GM18858 (cell line): ENCODE measurements at regions not wholly inside any gene's neighbourhood (a gene's known extent, or its start where the extent isn't known, plus 50 kb on each side); places are given as distances from the start of the nearest gene placed in this dataset.
"Not testable (repeated sequence)": the region's sequence is repeated elsewhere in the genome, so short reads cannot be mapped to it uniquely, and the experiment has no call there.

Source experiments
- ATAC-seq: cut with Tn5 transposase; IDR thresholded peaks from one replicate; pipeline ENCODE4 v1.9.1; 2021; ENCODE audit not compliant: unreplicated experiment

DNA sequence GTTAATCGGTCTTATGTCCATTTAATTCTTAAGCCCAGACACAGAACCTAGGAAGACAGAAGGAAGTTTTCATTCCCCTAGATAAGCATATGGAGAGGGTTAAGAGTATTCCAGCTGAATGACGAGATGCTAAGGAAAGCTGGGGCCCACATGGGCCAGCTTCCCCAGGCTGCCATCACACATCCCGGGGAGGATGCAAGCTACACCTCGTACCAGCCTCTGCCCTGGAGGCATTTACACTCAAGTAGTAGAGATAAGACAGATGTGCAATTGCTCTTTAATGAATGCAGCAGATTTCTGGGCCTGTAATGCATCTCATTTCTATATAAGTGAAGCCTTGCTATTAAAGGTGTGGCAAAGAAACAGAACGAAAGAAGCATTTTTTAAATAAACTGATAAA is 144.5 kb downstream of the MEX3B start:
- ATAC-seq, result no peak

DNA sequence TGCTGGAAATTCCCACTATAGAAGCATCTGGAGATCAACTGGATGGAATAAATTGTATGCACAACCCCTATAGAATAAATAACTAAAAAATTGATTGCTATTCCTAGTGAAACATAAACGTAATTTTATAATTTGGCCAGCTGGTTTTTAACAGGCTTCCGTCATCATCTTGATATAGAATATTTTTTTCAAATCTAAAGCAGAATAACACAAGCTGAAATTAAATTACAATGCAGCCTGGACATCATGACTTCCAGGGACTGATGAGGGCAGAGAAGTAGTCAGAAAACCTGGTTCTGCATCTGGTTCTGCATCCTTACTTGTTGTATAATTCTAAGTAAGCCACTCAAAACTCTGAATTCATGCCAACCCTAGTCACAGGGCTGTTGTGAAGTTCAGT is 146.1 kb downstream of the MEX3B start:
- no peak for ATAC-seq

DNA sequence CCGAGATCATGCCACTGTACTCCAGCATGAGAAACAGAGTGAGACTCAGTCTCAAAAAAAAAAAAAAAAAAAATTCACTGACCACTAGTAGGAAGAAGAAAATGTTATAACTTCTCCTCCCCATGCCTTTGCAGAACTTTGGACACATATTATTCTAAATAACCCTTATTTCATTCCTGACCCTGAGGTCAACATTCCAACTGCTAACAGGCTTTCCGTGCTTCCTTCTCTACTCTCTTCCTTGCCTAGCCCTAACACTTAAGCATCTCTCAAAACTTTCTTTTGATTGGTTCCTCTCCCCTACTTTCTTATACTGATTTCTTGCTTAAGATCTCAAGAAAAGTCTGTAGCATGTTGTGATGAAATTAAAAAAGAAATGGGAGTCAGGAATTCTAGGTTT is 146.8 kb downstream of the MEX3B start:
- ATAC-seq, result no peak

DNA sequence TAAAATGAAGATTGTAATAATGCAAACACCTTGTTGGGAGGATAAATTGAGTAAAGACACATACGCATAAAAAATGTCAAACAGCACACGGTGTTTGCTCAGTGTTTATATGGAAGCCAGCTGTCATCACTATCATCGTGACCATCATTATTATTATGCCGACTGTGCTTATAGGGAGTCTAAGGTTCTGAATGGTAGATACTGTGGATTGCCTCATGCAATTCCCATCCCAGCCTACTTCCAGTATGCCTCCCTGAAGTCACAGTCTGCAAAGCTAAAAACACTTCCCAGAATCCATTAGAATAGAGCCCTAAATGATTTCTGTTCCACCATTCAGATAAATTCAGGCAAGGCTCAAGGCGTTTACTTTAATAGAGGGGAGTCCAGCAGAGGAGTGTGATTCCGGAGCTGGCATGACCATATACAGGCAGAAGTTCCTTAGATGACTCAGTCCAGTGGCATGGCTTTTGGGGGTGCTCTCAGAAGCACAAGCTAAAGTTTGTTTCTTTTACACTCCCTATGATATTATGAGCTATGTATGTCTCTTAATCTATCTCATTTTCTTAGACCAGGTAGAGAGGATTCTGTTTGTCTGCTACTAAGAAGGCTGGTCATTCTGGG is 148.7 kb downstream of the MEX3B start:
- no peak for ATAC-seq

DNA sequence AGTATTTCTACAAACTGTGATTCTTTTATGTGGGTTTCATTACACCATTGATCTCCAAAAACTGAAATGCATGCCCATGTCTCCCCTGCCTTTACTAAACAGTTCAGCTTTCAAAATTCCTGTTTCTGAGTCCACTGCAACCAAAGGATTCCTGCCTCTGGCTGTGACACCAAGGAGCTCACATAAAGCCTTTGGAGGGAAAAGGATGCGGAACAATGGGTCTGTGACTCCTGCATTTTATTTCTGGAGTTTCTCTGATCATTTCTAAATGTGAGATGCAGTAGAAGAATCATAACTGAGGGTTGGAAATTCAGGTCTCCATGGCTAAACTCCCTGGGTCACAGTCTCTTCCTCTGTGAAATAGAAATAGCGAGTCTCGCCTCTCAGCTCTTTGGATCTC is 149.5 kb downstream of the MEX3B start:
- ATAC-seq, result no peak

DNA sequence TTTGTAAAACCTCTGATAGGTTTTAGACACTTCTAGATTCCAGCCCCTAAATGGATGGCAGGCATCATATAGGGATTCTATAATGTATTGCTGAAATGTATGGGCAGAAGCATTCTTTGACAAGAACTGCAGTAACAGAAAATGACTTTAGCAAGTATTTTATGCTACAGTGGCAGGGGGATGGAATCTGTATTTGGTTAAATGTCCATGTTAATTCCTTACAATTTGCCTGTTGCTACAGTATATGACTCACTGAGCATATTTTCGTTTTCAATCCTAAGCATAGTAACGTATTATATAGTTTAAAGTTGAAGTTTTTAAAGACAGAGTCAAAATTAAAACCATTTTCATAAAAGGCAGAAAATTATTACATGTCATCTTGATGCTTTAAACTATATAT is 150.1 kb downstream of the MEX3B start:
- no peak for ATAC-seq

DNA sequence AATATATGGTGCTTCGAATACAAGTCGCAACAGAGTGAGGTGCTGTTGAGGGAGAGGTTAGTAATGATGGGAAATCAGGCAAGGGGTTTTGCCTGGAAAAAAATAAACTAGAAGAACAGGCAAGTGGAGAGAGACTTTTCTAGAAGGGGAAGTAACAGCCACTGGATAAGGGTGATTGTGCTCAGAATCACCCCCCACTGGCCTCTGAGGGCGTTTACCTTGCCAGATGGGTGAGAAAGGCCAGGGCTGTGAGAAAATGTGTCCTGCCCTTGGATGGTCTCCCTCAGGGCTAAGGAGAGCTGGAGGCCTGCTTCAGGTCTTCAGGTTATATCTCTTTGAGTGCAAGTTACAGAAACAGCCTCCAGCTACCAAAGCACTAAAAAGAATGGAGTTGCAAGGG is 151.8 kb downstream of the MEX3B start:
- no peak for ATAC-seq

DNA sequence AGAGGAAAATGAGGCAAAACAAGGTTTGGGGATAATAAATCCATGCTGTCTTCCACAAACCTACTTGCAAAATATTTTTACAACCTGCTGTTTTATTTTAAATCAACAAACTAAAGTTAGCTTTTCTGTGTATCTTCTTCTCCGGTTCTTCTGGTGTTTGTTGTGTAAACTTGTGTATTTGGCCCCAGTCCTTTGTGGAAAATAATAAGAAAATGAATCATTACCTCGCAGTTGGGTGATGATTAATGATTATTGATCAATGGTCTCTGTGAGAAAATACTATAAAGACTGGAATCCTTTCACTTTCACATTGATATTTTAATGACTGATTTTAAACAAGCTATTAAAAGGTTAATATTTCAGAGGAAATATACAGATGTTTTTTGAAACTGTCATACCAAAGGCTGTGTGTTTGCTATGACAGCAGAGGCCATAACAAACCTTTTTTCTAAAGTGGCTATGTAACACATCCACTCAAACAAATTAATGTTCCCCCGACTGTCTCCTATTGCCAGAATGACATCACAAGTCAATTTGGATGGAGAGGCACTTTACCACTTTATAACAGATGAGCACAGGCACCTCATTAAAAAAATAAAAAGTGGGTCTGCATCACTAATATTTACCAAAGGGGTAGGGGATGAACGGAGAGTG is 152.5 kb downstream of the MEX3B start:
- ATAC-seq, result no peak

DNA sequence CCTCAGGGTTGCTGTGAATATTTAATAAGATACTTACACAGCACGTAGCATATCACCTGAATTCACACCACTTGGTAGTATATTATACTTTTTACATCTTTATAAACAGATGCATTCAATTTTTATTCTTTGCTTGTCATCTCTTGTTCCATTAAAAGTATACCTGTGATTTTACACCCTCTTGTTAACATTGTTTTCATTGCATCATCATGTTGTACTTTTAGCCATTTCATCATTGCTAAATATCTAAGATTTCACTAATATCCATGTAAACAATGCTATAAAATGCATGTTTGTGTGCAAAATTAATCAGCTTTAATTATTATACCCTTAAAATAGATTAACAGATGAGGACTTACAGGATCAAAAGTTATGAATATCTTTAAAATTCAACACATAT is 155.3 kb downstream of the MEX3B start:
- ATAC-seq, result no peak

DNA sequence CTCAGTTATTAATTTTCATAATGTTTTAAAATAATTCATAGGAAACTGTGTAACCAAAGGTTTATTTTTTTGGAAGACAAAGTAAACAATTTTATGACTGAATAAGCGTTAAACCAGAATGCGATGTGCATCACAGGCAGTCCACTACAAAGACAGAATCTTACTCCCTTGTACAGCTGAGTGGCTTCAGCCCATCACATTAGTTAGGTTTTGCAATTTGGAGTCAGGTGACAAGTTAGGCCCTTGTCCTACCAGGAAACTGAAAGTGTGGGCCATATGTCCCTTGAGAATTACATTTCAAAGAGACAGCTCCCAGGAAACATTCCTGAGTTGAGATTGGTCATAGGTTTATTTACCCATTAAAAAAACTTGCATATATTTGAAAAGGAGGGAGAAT is 156.3 kb downstream of the MEX3B start:
- no peak for ATAC-seq

DNA sequence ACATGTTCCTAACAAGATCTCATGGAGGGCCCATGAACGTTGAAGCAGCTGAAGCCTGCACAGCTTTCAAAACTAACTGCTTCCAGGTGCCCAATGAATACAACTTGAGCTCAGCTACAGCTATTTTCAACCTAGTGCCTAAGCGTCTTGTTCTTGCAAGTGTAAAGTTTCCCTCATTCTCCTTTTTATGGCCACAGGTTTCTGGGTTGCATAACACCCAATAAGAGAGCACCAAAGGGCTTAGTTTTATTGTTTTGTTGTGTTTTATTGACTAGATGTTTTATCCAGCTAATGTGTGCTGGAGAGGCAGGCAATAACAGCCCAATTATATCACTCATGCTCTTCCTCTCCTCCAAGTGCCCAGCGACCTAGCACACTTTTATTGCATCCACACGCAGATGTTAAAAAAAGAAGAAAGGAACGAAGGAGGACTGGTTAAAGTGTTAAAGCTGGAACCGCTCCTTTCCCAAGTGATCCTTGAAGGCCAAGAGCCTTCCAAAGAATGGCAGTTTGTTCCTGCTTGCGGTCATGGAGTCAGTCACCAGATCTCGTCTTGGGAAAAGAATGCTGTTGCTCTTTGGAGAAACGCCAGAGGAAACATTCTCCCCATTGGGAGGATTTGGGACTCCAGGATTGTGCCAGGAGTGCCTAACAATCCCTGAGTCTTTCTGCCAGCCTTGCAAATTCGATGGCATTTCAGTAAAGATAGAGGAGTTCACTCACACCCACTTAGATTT is 156.9 kb downstream of the MEX3B start:
- no peak for ATAC-seq

DNA sequence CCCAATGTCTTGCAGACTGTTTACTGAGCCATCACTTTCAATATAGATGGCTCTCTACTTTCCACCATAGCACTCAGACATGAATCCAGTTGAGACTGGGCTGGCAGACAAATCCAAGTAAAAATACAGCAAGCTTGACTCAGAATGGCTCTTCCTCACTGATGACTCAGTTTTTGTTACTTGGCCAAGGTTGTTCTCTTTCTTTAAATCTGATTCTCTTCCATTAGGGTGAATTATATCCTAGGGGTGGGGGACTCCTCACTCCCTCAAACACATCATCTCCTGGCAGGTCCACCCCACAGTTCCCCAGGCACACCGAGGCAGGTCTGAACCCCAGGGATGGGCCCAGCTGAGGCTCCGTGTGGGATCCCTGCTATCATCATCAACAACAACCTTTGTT is 157.9 kb downstream of the MEX3B start:
- ATAC-seq, result no peak

DNA sequence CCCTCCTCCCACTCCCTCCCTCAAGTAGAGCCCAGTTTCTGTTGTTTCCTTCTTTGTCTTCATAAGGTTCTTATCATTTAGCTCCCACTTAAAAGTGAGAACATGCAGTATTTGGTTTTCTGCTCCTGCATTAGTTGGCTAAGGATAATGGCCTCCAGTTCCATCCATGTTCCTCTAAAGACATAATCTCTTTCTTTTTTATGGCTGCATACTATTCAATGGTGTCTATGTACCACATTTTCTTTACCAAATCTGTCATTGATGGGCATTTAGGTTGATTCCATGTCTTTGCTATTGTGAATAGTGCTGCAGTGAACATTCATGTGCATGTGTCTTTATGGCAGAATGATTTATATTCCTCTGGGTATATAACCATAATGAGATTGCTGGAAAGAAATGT is 158.6 kb downstream of the MEX3B start:
- ATAC-seq, result not testable (repeated sequence)

DNA sequence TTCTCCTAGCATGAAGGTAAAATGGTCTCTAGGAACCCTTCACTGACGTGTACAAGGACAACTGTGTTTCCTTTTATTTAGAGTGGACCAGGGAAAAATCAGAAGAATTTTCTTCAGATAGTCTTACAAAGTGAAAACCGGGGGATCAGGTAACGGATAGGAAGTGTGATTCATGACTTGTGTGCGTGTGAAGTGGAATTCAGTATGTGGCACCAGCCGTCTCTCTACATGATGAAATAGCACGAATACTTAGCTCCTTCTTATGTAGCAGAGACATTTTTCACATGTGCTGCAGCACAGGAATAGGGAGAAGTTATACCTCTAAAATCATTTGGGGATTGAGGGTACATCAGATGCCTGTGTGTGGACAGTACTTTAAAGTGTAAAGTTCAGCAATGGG is 159.2 kb downstream of the MEX3B start:
- ATAC-seq, result no peak

DNA sequence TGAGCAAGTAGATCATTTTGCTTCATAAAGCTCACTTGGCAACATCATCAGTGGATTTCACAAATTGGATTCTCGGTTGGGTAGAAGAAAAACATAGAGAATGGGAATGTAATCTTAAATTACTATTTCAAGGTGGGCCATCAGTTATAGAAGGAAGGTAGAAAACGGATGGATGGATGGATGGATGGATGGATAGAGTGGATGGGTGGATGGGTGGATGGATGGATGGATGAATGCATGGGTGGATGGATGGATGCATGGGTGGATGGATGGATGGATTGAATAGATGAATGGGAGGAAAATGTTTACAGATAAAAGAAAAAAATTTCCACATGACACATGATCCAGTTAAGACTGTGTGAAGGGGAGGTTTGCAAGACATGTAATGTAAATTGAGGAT is 159.7 kb downstream of the MEX3B start:
- no peak for ATAC-seq

DNA sequence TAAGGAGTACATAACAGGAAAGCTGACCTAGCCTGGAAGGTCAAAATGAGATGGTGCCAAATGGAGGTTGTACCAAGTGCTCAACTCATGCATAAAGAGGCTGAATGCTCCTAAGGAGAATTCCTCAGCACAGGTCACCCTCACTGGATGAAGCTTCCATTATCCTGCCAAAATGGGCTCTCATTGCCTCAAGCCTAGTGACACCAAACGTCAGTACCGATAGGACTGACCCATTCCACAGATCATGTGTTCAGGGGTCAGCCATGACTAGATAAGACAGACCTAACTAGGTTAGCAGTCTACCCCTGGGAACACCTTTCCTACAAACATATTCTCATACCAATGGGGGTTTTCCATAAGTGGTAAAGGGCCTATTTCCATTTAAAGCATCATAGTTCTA is 160.7 kb downstream of the MEX3B start:
- ATAC-seq, result no peak

DNA sequence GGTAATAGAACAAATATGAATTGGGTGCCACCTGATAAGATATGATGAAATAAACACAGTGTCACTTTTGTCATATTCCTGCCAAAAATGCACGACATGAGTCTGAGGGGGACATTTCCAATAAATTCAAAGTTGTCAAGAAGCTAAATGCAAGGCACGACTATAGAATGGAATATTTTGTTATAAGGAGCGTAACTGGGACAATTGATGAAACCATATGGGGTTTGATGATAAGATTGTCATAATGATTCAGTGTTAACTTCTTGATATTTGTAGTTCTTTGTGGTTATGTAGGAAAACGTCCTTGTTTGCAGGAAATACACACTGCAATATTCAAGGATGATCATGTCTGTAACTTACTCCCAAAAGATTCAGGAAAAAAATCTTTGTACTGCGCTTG is 163.3 kb downstream of the MEX3B start:
- no peak for ATAC-seq

DNA sequence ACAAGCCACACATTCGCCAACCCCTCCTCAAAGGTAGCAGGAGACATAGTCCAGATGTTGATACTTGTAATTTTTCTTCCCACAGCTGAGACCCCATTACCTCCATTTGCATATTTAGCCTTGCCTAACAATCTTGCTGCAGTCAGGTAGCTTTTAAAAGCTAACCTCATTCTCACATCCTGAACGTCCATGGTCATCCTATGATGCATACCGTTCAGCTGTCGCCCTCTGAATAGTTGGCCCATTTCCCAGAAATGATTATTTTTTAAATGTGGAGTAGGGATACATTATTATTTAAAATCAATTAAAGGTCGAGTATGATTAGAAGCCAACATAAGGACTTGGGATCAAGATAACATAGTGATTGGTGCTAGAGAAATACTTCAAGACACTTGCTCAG is 165.0 kb downstream of the MEX3B start:
- ATAC-seq, result no peak

DNA sequence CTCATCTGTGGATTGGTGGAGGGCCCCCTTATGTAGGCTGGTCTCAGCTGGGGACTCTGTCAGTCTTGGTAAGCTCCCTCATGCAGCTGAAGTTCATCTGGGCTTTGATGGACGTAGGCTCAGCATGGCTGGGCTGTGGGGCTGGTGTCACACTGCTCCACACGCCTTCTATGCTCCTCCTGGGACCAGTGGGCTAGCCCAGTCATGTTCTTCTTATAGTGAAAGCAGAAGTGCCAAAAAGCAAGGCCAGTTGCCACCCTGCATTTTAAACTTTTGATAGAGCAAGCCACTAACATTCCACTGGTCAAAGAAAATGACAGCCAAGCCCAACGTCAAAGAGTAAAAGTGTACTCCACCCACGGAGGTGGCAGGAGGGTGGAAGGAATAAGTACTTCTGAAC is 165.5 kb downstream of the MEX3B start:
- ATAC-seq, result peak; percentile 57

DNA sequence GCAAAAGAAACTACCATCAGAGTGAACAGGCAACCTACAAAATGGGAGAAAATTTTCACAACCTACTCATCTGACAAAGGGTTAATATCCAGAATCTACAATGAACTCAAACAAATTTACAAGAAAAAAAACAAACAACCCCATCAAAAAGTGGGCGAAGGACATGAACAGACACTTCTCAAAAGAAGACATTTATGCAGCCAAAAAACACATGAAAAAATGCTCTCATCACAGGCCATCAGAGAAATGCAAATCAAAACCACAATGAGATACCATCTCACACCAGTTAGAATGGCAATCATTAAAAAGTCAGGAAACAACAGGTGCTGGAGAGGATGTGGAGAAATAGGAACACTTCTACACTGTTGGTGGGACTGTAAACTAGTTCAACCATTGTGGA is 170.1 kb downstream of the MEX3B start:
- not testable (repeated sequence) for ATAC-seq

DNA sequence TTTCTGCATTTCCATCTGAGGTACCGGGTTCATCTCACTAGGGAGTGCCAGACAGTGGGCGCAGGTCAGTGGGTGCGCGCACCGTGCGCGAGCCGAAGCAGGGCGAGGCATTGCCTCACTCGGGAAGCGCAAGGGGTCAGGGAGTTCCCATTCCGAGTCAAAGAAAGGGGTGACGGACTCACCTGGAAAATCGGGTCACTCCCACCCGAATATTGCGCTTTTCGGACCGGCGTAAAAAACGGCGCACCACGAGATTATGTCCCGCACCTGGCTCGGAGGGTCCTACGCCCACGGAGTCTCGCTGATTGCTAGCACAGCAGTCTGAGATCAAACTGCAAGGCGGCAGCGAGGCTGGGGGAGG is 175.1 kb downstream of the MEX3B start:
- ATAC-seq, result not testable (repeated sequence)

DNA sequence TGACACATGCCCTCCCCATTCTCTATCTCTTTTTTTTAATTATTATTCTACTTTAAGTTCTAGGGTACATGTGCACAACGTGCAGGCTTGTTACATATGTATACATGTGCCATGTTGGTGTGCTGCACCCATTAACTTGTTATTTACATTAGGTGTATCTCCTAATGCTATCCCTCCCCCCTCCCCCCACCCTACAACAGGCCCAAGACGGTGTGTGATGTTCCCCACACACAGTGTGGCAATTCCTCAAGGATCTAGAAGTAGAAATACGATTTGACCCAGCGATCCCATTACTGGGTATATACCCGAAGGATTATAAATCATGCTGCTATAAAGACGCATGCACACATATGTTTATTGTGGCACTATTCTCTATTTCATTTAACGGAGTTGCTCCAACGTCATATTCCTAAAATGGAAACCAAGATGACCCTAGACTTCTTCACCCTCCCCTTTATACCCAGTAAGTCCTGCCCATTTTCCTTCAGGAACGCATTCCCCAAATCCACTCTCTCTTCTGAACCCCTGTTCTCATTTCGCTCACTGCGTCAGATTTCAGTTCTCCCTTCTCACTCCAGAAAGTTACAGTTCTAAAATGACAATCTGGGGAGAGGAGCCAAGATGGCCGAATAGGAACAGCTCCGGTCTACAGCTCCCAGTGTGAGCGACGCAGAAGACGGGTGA is 175.6 kb downstream of the MEX3B start:
- ATAC-seq, result not testable (repeated sequence)
